ENCODE measurements at regions not wholly inside any gene's neighbourhood (a gene's known extent, or its start where the extent isn't known, plus 50 kb on each side); places are given as distances from the start of the nearest gene placed in this dataset.
A peak's percentile ranks its signal among the peaks of the same experiment; 100 is the strongest.
"Not testable (repeated sequence)": the region's sequence is repeated elsewhere in the genome, so short reads cannot be mapped to it uniquely, and the experiment has no call there.

DNA sequence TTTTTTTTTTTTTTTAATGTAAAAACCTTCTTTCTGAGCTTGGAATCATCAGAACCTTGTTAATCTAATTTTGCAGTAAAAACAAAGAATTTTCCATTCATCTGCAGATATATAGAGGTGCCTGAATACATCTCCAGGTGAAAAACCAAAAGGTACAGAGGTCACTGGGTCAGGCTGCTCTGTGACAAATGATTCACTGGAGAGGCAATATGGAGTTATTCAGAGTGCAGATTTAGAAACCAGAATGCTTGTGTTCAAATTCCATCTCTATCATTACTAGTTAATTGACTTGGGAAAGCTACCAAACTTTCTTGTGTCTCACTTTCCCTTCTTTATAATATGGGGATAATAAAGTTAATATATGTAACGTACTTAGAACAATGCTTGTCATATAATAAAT, 51.5 kb upstream of the C1orf53 start:
- DNase-seq, result no peak

DNA sequence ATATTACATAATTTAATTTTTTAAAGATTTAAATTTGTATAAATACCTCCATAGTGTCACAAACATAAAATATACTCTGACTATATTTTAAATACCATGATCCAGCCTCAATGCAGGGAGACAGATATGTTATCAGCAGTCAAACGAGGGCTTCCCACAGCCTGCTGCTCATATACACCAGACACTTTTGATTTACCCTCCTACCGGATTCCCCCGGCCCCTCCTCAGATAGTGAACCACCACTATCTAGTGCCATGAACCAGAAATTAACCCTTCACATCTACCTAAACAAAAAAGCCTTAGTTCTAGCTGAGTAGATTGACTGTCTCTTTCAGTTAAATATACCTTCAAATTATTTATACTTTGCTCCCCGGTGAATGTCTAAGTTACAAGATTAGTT, 52.4 kb upstream of the C1orf53 start:
- no peak for DNase-seq

DNA sequence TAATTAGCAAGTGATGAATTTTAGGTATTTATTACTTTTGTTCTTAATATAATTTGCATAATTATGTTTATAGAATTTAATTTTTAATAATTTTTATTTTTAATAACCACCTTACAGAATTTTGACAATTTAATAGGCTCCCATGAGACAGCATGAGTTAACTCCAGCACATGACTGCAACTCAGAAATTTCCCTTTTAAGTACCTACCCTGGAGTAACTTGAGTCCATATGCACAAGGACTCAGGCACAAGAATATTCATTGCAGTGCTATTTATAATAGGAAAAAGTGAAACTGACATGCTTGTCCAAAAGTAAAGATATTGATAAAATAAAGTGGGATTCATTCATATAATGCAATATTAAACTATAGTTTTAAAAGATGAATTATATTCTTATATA, 54.1 kb upstream of the C1orf53 start:
- no peak for DNase-seq

DNA sequence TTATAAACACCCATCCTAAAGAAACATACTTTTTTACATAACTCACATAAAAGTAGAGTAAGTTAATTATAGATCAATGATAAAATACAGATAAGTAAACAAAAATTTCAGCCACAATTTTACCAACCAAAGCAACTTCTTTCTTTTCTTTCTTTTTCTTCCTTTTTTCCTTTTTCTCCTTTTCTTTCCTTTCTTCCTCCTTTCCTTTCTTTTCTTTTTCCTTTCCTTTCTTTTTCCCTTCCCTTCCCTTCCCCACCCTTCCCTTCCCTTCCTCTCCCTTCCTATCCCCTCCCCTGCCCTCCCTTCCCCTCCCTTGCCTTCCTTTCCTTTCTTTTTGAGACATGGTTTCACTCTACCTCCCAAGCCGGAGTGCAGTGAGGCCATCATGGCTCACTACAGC, 56.5 kb upstream of the C1orf53 start:
- no peak for DNase-seq

DNA sequence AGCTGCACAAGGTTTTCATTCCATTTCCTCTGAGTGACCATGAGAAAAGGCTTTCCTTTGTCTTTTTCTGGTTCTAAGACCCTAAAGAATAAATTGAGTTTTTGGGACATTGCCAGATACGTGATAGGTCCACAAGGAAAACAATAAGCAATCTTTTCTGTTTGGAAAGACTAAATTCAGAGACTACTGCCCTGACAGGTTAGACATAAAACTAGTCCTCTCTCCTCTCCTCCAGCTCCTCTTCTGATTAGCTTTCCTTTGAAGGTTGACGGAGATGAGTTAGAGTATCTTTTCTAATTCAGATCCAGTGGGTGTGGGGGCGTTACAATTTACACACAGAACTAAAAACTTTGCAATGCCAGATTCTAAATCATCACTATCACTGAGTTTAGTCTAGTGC, 57.8 kb upstream of the C1orf53 start:
- no peak for DNase-seq

DNA sequence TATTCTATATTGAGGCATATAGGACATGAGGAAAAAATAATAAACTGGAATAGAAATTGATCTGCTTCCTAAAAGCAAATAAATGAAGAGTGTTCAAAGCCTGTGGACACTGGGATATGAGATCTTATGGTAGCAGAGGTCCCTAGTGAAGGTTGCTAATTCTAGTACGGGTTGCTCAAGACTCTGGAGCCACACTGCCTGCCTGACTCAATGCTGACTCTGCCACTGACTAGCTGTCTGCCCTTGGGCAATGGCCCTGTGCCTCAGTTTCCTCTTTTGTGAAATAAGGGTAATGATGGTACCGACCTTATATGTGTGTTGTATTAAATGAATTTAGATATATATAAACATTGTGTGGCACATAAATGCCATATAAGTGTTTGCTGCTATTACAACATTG, 59.0 kb upstream of the C1orf53 start:
- no peak for DNase-seq

DNA sequence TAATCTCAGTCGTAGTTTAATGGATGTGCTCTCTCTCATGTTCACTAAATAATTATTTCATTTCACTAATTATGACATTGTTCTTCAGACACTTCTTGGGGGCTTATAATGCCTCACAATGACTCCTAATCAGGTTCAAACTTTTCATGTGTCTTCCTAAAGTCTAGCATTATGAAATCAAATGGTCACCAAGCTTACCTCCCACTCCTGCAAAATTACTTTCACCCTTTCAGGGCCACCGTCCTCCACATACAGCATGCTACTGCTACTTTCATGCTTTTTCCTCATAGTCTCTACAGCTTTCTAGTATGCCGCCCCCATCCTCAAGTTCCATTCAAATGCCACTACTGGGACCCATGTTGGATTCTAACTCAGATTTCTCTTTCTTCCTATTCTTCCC, 59.8 kb upstream of the C1orf53 start:
- no peak for DNase-seq

DNA sequence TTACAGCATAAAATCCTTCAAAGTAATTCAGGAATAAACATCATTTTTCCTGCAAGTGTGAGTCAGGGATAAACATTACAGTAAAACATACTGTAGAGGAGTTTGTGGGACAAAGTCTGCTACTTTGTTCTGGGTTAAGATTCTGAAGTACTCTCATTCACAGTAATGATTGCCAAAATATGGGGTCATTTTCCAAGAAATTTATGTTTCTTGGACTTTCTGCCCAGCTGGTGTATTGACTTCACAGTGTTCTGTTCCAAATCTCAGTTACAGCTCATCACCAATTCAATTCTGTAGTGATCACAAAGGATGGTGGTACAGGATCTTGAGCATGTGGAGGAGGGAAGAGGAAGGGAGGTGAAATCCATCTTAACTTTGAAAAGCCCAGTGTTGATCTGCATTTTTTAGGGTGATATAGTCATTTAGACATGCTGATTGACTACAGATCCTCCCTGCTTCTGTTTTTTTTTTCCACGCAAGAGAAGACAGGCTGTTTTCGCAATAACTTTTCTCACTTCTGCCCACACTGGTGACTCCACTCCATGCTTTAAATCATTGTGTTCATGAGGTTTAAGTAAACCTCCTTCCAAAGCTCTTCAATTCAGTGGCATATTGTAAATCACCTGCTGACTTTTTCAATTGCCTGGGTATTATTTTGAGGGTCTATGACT, 60.4 kb upstream of the C1orf53 start:
- DNase-seq, result peak; percentile 79

DNA sequence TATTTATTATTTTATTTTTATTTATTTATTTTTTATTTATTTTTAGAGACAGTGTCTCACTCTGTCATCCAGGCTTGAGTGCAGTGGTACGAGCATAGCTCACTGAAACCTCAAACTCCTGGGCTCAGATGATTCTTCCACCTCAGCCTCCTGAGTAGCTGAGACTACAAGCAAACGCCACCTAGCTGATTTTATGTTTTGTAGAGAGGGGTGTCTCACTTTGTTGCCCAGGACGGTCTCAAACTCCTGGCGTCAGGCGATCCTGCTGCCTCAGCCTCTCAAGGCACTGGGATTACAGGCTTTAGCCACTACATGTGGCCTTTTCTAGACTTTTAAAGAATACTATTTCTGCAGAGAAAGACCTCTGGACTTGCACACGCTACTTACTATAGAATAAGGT, 61.3 kb upstream of the C1orf53 start:
- no peak for DNase-seq

DNA sequence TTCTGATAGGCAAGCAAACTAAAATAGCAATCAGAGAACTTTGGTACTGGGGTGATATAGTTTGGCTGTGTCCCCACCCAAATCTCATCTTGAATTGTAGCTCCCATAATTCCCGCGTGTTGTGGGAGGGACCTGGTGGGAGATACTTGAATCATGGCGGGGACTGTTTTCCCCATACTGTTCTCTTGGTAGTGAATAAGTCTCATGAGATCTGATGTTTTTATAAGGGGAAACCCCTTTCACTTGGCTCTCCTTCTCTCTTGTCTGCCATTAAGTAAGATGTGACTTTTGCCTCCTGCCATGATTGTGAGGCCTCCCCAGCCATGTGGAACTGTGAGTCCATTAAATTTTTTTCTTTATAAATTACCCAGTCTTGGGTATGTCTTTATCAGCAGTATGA, 62.6 kb upstream of the C1orf53 start:
- DNase-seq, result not testable (repeated sequence)

DNA sequence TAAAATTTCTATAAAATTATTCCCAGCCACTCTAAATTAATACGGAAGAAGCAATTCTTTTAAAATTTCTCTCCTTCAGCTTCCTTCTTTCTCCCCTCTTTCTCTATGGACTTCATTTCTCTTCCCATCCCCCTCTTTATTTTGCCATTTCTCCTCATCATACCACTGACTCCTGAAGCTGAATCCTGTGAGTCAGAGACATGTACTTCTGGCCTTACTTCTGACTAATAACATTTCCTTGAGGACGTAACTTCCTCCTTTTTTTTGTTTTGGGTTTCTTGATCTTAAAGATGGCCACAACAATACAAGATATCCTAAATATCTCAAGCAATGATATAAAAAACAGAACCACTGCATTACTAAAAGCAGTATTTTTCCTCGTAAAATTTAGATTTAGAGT, 63.6 kb upstream of the DENND1B start:
- DNase-seq, result peak; percentile 84

DNA sequence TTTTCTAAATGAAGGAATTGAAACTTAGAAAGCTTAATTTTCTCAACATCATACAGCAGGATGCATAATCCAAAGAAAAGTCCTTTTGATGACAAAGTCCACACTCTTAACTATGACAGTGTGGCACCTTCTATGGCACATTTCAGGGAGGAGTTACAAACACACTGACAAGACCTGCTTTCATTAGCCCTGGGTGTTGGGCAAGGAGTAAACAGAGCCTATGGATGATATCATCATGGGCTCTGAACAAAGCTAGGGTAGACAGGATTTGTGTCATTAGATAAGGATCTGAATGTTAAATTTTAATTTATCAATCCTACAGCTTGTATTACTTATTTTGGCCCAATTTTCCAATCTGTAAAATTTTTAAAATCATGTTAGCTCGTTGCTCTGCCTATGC, 62.6 kb upstream of the DENND1B start:
- no peak for DNase-seq

DNA sequence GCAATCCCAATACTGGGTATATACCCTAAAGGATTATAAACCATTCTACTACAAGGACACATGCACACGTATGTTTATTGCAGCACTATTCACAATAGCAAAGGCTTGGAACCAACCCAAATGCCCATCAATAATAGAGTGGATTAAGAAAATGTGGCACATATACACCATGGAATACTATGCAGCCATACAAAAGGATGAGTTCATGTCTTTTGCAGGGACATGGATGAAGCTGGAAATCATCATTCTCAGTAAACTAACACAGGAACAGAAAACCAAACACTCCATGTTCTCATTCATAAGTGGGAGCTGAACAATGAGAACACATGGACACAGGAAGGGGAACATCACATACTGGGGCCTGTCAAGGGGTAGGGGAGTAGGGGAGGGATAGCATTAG, 61.1 kb upstream of the DENND1B start:
- DNase-seq, result not testable (repeated sequence)

DNA sequence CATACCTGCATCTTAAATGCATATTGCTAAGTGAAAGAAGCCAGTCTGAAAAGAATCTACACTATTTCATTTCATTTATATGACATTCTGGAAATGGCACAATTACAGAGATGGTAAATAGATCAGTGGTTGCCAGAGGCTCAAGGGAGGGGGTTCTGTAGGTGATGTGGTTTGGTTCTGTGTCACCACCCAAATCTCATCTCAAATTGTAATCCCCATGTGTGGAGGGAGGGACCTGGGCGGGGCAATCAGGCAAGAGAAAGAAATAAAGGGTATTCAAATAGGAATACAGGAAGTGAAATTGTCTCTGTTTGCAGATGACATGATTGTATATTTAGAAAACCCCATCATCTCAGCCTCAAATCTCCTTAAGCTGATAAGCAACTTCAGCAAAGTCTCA, 53.7 kb upstream of the DENND1B start:
- DNase-seq, result not testable (repeated sequence)

DNA sequence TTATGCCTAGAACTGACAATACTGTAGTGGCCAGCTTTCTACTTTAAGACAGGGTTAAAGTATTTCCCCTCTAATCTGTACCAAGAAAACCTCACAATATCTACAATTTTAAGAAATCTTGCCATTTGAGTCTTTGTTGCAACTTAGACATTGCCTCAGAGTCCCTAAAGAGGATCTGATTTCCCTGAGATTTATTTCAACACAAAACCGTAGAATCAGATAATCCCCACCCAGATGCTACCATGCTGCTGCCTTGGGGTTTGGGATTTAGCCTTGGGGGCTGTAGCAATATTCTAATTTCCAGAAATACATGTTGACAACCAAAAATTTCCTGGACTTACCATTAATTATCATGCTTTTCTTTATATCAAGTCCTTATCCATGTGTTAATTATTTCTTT, 50.3 kb upstream of the DENND1B start:
- no peak for DNase-seq

All from fibroblast of skin of abdomen (primary cell).